Neural progenitor cell (in vitro differentiated cells): ENCODE measurements at regions not wholly inside any gene's neighbourhood (a gene's known extent, or its start where the extent isn't known, plus 50 kb on each side); places are given as distances from the start of the nearest gene placed in this dataset.
A peak's percentile ranks its signal among the peaks of the same experiment; 100 is the strongest.

Source experiments
- DNase-seq: peaks from one replicate; pipeline ENCODE4 v3.0.0-alpha.2; 2016; ENCODE audit warnings: low spot score
- H2AFZ ChIP-seq: fragments of 200-600 bp; sonication (generic); replicated peaks from 2 replicates; pipeline ENCODE4 v1.6.1; 2016; ENCODE audit warnings: antibody characterized with exemption
- H3F3A ChIP-seq: fragments of 200-600 bp; sonication (generic); 2 replicates; pipeline ENCODE4 v1.6.1; 2016; ENCODE audit warnings: antibody characterized with exemption, low read depth
- H3K27ac ChIP-seq: fragments of 200-600 bp; sonication (generic); 2 replicates; pipeline ENCODE4 v1.5.1; 2016; ENCODE audit warnings: mild to moderate bottlenecking
- H3K27me3 ChIP-seq: fragments of 200-600 bp; sonication (generic); 2 replicates; pipeline ENCODE4 v1.6.1; 2016; ENCODE audit warnings: mild to moderate bottlenecking, moderate library complexity
- H3K36me3 ChIP-seq: fragments of 200-600 bp; sonication (generic); 2 replicates; pipeline ENCODE4 v1.5.1; 2016
- H3K4me1 ChIP-seq: fragments of 200-600 bp; sonication (generic); 2 replicates; pipeline ENCODE4 v1.6.1; 2016; ENCODE audit warnings: mixed run types
- H3K4me2 ChIP-seq: fragments of 200-600 bp; sonication (generic); 2 replicates; pipeline ENCODE4 v1.6.1; 2016
- H3K4me3 ChIP-seq: fragments of 200-600 bp; sonication (generic); 2 replicates; pipeline ENCODE4 v1.5.1; 2016
- H3K79me2 ChIP-seq: fragments of 200-600 bp; sonication (generic); 2 replicates; pipeline ENCODE4 v1.6.1; 2016; ENCODE audit warnings: low read depth
- H3K9ac ChIP-seq: fragments of 200-600 bp; sonication (generic); 2 replicates; pipeline ENCODE4 v1.6.1; 2016
- H3K9me3 ChIP-seq: fragments of 200-600 bp; sonication (generic); 2 replicates; pipeline ENCODE4 v1.5.1; 2016; ENCODE audit warnings: low read depth
- H4K20me1 ChIP-seq: fragments of 200-600 bp; sonication (generic); 2 replicates; pipeline ENCODE4 v1.6.1; 2016; ENCODE audit warnings: low read depth
- H3K27ac Mint-ChIP-seq: 3 replicates; pipeline ENCODE4 v1.8.0; 2021; ENCODE audit warnings: mixed read lengths
- H3K27me3 Mint-ChIP-seq: 2 replicates; pipeline ENCODE4 v1.8.0; 2022; ENCODE audit warnings: low read depth, mild to moderate bottlenecking, inconsistent platforms, moderate library complexity, mixed read lengths; ENCODE audit not compliant: insufficient read depth
- H3K36me3 Mint-ChIP-seq: 3 replicates; pipeline ENCODE4 v1.8.0; 2021; ENCODE audit warnings: mixed read lengths
- H3K4me1 Mint-ChIP-seq: 3 replicates; pipeline ENCODE4 v1.8.0; 2021; ENCODE audit warnings: mixed read lengths
- H3K4me3 Mint-ChIP-seq: 3 replicates; pipeline ENCODE4 v1.8.0; 2021; ENCODE audit warnings: mild to moderate bottlenecking, moderate library complexity, mixed read lengths
- H3K9me3 Mint-ChIP-seq: 3 replicates; pipeline ENCODE4 v1.8.0; 2020; ENCODE audit warnings: mixed read lengths
- EZH2 ChIP-seq: fragments of 200-600 bp; sonication (generic); IDR thresholded peaks from 2 replicates; pipeline ENCODE4 v1.6.1; 2017; ENCODE audit warnings: antibody characterized with exemption, mild to moderate bottlenecking, moderate library complexity
- EZH2phosphoT487 ChIP-seq: fragments of 200-600 bp; sonication (generic); IDR thresholded peaks from 2 replicates; pipeline ENCODE4 v1.6.1; 2017; ENCODE audit warnings: antibody characterized with exemption
- TF ChIP-seq, protein P1 (sequence below): fragments of 200-600 bp; sonication (generic); IDR thresholded peaks from 2 replicates; pipeline ENCODE4 v1.5.1; 2017; ENCODE audit warnings: antibody characterized with exemption, mild to moderate bottlenecking

- Mint-ChIP-seq H3K4me1 (peaks cover 3% of the 10 kb centered on the region), H3K36me3 (peaks cover 3% of the 10 kb centered on the region), H3K27me3 (peaks cover 9% of the 10 kb centered on the region), H3K27ac (no peak overlapping the region), H3K9me3 (peaks cover 16% of the 10 kb centered on the region), H3K4me3 (no peak overlapping the region)
- Histone ChIP-seq H3K4me2 (no peak overlapping the region), H3F3A (no peaks in the 10 kb centered on the region), H4K20me1 (no peaks in the 10 kb centered on the region), H3K4me3 (no peak overlapping the region), H3K27me3 (no peaks in the 10 kb centered on the region), H3K9me3 (no peaks in the 10 kb centered on the region), H3K79me2 (no peaks in the 10 kb centered on the region), H3K27ac (no peak overlapping the region), H3K9ac (no peak overlapping the region), H2AFZ (peak overlapping the region; percentile 17), H3K4me1 (peaks cover 3% of the 10 kb centered on the region), H3K36me3 (no peaks in the 10 kb centered on the region)
- TF ChIP-seq EZH2 = no peak
- no peak for TF ChIP-seq EZH2phosphoT487
- TF ChIP-seq, protein P1, sequence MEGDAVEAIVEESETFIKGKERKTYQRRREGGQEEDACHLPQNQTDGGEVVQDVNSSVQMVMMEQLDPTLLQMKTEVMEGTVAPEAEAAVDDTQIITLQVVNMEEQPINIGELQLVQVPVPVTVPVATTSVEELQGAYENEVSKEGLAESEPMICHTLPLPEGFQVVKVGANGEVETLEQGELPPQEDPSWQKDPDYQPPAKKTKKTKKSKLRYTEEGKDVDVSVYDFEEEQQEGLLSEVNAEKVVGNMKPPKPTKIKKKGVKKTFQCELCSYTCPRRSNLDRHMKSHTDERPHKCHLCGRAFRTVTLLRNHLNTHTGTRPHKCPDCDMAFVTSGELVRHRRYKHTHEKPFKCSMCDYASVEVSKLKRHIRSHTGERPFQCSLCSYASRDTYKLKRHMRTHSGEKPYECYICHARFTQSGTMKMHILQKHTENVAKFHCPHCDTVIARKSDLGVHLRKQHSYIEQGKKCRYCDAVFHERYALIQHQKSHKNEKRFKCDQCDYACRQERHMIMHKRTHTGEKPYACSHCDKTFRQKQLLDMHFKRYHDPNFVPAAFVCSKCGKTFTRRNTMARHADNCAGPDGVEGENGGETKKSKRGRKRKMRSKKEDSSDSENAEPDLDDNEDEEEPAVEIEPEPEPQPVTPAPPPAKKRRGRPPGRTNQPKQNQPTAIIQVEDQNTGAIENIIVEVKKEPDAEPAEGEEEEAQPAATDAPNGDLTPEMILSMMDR = no peak
- no peak for DNase-seq
These were observed 66.4 kb downstream of the LRRC32 start for GRCh38 chr11:76604081-76604625.

GRCh38 chr11:76603202-76603601 lies 67.3 kb downstream of the LRRC32 start:
- no peaks in the 10 kb centered on the region for H3K9me3 ChIP-seq
- no peak overlapping the region for H3K9ac ChIP-seq
- H3K27ac ChIP-seq = no peak overlapping the region
- H4K20me1 ChIP-seq = no peaks in the 10 kb centered on the region
- no peaks in the 10 kb centered on the region for H3K36me3 ChIP-seq
- Mint-ChIP-seq H3K27me3 (peaks cover 9% of the 10 kb centered on the region), H3K4me3 (no peak overlapping the region), H3K9me3 (peaks cover 14% of the 10 kb centered on the region), H3K4me1 (peaks cover 3% of the 10 kb centered on the region), H3K36me3 (peaks cover 3% of the 10 kb centered on the region), H3K27ac (no peak overlapping the region)
- H3F3A ChIP-seq = no peaks in the 10 kb centered on the region
- H3K79me2 ChIP-seq = no peaks in the 10 kb centered on the region
- peaks cover 8% of the 10 kb centered on the region for H3K4me1 ChIP-seq
- H3K4me2 ChIP-seq = no peak overlapping the region
- no peak for DNase-seq
- no peak for TF ChIP-seq EZH2
- TF ChIP-seq EZH2phosphoT487 = no peak
- TF ChIP-seq, protein P1 = no peak
- H3K4me3 ChIP-seq = no peak overlapping the region
- H2AFZ ChIP-seq = no peak overlapping the region
- no peaks in the 10 kb centered on the region for H3K27me3 ChIP-seq
